EL (cell line): ENCODE measurements at regions not wholly inside any gene's neighbourhood (a gene's known extent, or its start where the extent isn't known, plus 50 kb on each side); places are given as distances from the start of the nearest gene placed in this dataset.
A peak's percentile ranks its signal among the peaks of the same experiment; 100 is the strongest.

Source experiments
- DNase-seq: peaks from one replicate; pipeline ENCODE4 v3.0.0-alpha.2; 2016

- peak; percentile 99 for DNase-seq
Observed at GRCh38 chr1:94325377-94326302, 88.3 kb upstream of the ARHGAP29 start.

GRCh38 chr1:94324178-94324544, 86.8 kb upstream of the ARHGAP29 start:
- peak; percentile 82 for DNase-seq

GRCh38 chr1:94323311-94324177, 86.2 kb upstream of the ARHGAP29 start:
- no peak for DNase-seq

- peak; percentile 86 for DNase-seq
Observed at GRCh38 chr1:94322696-94323095, 85.3 kb upstream of the ARHGAP29 start.

GRCh38 chr1:94321662-94322061, 84.3 kb upstream of the ARHGAP29 start:
- DNase-seq, result peak; percentile 42

GRCh38 chr1:94319319-94320102, 82.1 kb upstream of the ARHGAP29 start:
- no peak for DNase-seq

- no peak for DNase-seq
Observed at GRCh38 chr1:94318505-94319030, 81.2 kb upstream of the ARHGAP29 start.

GRCh38 chr1:94317790-94318188, 80.4 kb upstream of the ARHGAP29 start:
- DNase-seq, result no peak

GRCh38 chr1:94316836-94317789, 79.7 kb upstream of the ARHGAP29 start:
- peak; percentile 57 for DNase-seq

- no peak for DNase-seq
Observed at GRCh38 chr1:94316183-94316582, 78.8 kb upstream of the ARHGAP29 start.

- no peak for DNase-seq
Observed at GRCh38 chr1:94315552-94316116, 78.2 kb upstream of the ARHGAP29 start.

- DNase-seq, result no peak
Observed at GRCh38 chr1:94314222-94314858, 77.0 kb upstream of the ARHGAP29 start.

- DNase-seq, result no peak
Observed at GRCh38 chr1:94310570-94311270, 73.3 kb upstream of the ARHGAP29 start.

- DNase-seq, result no peak
Observed at GRCh38 chr1:94309829-94310569, 72.6 kb upstream of the ARHGAP29 start.

- DNase-seq, result no peak
Observed at GRCh38 chr1:94309216-94309615, 71.8 kb upstream of the ARHGAP29 start.

GRCh38 chr1:94306521-94306920, 69.1 kb upstream of the ARHGAP29 start:
- DNase-seq, result no peak

- peak; percentile 50 for DNase-seq
Observed at GRCh38 chr1:94305704-94306103, 68.3 kb upstream of the ARHGAP29 start.

- no peak for DNase-seq
Observed at GRCh38 chr1:94304553-94304952, 67.2 kb upstream of the ARHGAP29 start.

GRCh38 chr1:94303005-94303404, 65.6 kb upstream of the ARHGAP29 start:
- no peak for DNase-seq
